HG03139 (cell line): ENCODE measurements at regions not wholly inside any gene's neighbourhood (a gene's known extent, or its start where the extent isn't known, plus 50 kb on each side); places are given as distances from the start of the nearest gene placed in this dataset.

Experiments
- ATAC-seq: cut with Tn5 transposase; IDR thresholded peaks from one replicate; pipeline ENCODE4 v1.9.1; 2021; ENCODE audit not compliant: unreplicated experiment

- no peak for ATAC-seq
These were observed 2271.5 kb downstream of the PCDH7 start for GRCh38 chr4:32991663-32992062.

- no peak for ATAC-seq
These were observed 2275.1 kb downstream of the PCDH7 start for GRCh38 chr4:32994981-32995881.

DNA sequence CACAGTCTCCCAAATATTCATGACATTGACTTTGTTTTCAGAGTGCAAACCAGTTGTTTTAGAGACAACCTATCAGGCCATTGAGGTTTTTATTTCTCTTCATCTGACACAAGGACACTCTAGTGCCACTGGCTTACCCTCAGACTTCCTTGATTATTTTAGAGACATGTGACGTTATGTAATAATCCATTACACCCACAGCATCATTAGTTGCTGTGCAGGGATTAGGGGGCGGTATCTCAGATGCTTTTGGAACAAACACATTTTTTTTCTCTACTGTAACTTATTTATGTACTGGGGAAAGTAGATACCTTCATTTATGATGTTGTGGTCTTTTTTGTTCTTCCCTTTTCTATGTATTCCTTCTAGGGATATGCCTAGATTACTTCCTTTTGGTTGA, 2293.1 kb downstream of the PCDH7 start:
- ATAC-seq = no peak

DNA sequence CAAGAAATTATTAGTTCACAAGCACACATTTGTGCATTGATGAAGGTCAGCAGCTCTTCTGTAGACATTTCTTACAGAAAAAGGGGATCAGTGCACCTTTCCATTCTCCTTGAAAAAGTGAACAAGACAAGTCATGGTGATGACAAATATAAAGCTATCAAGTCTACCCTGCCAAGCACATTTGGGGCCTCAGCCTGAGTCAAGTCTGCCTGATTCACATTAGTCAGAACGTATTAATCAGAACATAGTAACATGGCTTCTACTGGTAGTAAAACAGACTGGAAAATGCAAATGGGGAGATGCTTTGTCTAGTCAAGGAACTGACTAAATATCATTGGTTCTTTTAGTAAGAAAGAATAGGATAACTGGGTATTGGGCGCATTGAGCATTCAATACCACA, 2305.1 kb downstream of the PCDH7 start:
- no peak for ATAC-seq

GRCh38 chr4:33029976-33030375, 2309.8 kb downstream of the PCDH7 start:
- no peak for ATAC-seq

DNA sequence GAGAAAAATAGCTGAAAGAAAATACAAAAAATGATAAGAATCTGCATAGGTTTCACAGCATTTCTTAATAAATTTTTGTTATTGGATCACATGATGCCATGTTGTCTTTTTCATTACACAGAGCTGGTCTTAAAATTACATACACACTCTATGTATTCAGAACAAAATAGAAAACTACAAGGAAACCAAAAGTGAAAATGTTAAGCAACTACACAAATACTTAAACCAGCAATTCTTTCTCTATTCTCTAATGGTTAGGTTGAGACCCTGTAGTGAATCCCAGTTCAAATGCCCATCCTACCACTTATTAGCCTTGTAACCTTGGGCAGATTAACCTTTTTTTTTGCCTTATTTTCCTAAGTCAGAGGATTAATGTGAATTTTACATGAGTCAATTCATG, 2311.2 kb downstream of the PCDH7 start:
- ATAC-seq = no peak

DNA sequence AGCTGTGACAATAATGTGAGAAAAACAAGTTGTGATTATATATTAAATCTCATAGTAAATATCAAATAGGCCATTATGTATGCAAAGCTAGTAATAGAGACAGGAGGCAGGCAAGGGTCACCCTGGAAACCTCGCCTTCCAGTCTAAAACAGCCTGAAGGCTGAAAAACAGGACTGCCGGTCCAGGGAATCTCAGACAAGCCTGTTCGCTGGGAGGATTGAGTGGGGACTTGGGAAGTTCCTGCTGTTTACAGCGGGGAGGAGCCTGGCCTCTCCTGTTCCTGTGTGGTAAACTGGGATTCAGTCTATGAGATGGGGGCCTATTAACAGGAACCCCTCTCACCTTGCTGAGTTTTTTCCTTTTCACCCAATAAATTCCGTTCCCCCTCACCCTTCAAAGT, 2317.3 kb downstream of the PCDH7 start:
- ATAC-seq = no peak

DNA sequence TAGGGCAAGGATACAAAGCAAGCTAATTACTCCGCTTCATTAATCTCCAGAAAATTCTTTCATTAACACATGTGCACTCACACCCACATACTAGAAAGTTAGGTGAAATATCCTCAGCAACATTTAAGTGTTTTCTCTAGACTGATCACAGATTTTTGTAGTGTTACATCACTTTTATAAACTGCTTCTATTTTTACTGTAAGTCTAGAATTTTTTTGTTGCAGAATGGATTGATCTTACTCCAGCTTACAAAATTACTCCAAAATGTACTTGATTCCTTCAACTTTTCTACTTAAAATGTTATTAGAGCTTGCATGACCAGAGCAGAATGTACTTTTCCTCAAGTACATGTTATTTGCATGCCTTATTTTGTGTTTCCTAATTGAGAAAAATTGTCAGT, 2325.2 kb downstream of the PCDH7 start:
- no peak for ATAC-seq

GRCh38 chr4:33052241-33052640, 2332.1 kb downstream of the PCDH7 start:
- ATAC-seq = no peak

GRCh38 chr4:33054161-33054560, 2334.0 kb downstream of the PCDH7 start:
- ATAC-seq = no peak

DNA sequence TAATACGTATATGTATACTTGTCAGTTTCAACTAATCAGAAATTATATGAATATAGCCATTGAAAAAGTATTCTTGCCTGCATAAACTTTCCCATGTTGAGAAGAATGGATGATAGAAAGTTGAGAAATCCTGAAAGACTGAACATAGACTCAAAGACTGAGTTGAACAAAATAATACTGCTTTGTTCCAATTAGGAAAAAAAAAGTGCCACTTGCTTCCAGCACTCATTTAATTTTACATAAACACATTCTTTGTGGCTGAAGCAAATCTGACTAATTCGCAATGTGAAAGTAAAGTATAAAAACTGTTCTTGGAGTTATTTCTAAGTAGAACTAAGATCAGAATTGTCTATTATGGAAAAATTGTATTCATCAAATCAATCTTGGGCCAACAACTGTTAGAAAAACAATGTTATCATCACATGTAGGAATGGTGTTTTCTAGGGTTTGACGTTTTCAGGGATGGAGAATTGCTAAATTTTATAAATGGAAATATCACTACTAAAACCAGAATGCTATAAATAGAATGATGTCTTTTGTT, 2334.6 kb downstream of the PCDH7 start:
- no peak for ATAC-seq

DNA sequence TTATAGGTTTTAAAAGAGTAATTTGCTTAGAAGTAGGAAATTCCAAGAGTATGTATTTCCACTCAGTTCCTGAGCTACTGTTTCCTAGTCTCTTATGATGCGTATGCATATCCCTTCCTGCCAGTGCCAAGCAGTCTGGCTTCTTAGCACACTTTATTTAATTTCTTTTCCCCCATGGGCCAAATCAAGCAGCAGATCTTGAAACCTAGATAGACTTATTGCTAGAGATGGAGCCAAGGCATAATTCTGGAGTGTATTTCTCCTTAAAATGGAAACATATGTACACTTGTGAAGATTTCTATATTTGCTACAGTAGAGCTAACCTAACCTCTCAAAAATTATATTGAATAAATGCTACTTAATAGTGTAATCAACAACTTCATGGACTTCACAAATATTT, 2337.6 kb downstream of the PCDH7 start:
- ATAC-seq = no peak

GRCh38 chr4:33058998-33059397, 2338.8 kb downstream of the PCDH7 start:
- no peak for ATAC-seq

GRCh38 chr4:33060674-33061542, 2340.7 kb downstream of the PCDH7 start:
- ATAC-seq = no peak

DNA sequence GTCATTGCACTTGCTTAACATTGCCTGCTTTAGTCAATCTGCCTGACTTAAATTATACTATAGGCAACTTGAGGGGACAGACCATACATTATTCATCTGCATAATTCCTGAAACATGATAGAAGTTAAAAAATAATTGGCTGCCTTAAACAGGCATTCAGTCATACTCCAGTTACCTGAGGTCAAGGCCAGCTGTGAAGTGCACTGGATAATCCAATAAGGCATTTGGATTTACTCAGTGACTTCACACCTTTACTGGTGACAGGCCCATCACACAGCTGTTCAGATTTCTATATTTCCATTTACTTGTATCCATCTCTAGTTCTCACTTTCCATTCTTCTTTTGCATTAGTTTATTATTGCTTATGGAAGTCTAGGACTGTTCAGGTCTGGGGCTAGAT, 2341.6 kb downstream of the PCDH7 start:
- no peak for ATAC-seq

- ATAC-seq = no peak
These were observed 2342.1 kb downstream of the PCDH7 start for GRCh38 chr4:33062155-33062806.

DNA sequence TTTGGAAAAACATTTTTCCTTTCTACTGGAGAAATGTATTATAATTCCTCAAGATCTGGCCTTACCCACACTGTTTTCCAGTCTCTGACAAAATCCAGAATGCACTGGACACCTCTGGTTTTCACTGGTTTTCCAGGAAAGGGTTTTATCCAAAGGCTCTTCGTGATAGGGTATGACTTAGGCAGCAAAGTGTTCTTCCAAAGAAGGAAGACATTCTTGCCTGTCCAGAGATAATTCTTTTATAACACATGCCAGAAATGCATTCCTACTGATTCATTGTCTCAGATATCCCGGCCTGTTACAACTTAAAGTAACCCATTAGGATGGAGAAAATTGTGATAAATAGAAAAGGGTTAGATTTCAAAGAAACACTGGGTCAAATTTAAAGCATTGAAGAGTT, 2343.1 kb downstream of the PCDH7 start:
- no peak for ATAC-seq

- no peak for ATAC-seq
These were observed 2344.1 kb downstream of the PCDH7 start for GRCh38 chr4:33064238-33064637.

DNA sequence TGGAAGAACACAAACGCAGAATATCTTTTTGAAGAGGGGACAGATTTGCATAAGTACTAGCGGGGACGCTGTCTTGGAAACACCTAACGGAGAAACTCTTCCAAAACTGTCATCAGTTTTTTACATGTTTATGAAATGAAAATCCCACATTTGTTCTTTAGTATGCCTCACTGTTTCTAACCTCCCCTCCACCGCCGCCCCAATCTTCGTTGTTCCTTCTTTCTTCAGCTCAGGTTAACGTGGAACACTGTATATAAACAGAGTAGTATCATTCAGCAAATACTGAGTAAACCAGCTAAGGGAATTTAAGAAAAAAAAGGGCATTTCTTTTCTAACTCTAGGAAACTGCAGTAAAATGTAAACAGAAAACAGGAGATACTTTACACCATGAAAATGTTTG, 2345.6 kb downstream of the PCDH7 start:
- ATAC-seq = no peak

DNA sequence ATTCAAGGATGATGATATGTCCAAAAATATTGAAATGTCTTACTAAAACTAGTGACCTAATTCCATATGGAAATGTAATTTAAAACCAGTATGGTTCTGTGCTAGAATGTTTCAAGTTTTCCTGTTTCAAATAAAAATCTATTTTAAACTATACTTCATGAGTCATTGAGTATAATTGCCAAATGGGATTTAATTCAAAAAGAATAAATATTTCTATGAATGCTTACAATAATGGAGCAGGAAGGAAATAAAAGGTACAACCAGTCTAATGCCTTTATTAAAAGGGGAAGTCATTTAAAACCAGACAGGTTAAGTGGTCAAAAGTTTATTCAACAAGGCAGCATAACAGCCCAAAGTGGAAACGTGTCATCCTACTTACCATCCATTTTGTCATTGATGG, 2347.1 kb downstream of the PCDH7 start:
- ATAC-seq = no peak

GRCh38 chr4:33068539-33068938, 2348.4 kb downstream of the PCDH7 start:
- ATAC-seq = no peak
